ENCODE measurements at regions not wholly inside any gene's neighbourhood (a gene's known extent, or its start where the extent isn't known, plus 50 kb on each side); places are given as distances from the start of the nearest gene placed in this dataset.

DNA sequence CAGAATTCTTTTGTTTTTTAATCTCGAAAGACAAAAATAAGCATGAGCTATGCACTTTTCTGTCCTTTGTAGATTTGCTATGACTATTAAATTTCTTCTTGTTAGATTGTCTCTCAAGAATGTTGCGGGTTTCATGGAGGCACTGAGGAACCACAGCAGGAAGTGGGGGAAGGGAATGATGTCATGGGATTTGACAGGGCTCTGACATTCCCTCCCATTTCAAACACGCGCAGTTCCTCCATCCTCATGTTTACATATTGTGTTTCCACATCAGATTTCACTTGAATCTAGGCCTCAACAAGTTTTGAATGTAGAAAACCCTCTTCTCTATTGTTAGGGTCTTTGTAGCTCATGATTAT lies 154.8 kb downstream of the PALM2AKAP2 start:
- Mint-ChIP-seq H3K36me3 (ENCODE audit: insufficient read depth, unreplicated experiment) (no peaks in the 10 kb centered on the region), H3K27me3 (ENCODE audit: unreplicated experiment) (peaks cover 19% of the 10 kb centered on the region), H3K4me1 (ENCODE audit: low read depth, unreplicated experiment) (no peaks in the 10 kb centered on the region), H3K4me3 (ENCODE audit: low read depth, unreplicated experiment) (no peak overlapping the region), H3K9me3 (ENCODE audit: low read depth, unreplicated experiment) (no peaks in the 10 kb centered on the region), H3K27ac (ENCODE audit: unreplicated experiment) (no peak overlapping the region)
- CTCF ChIA-PET: no interaction called here
- no peak for DNase-seq
- intact Hi-C loops (cut with micrococcal nuclease; ENCODE audit: unreplicated experiment): no loop called here
- BruUV-seq (replicated peaks): no TSS peak
- TF ChIP-seq CTCF (IDR thresholded peaks at IDR 0.05; ENCODE audit: unreplicated experiment): no peak

DNA sequence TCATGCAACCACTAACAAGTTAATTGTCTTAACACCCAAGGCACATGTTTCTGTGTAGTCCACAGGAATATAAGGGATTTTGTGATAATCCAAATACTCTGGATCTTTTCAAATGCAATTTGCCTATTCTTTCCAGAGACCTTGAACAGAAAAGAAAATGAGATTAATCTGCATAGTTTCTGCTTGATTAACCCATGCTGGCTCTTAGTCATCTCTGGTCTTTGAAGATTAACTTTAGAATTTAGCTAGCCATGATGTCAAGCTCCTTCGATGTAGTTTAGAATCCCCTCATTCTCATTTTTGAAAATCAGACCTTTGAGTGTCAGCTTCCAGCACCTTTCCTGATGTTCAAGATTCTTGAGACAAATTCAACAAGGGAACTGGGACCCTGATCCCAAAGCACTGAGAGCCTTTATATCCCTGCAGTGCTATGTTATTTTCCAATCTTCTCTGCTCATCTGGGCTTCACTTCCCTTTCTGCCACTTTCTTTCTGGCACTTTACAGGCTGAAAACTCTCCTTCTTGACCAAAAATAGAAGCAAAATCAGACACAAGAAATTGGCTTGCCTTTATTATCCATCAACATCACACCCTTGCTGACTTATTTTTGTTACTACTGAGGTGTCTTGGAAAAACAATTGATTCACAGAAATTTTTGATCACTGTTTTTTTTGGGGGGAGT lies 155.5 kb downstream of the PALM2AKAP2 start:
- H3K27me3 Mint-ChIP-seq (ENCODE audit: unreplicated experiment): peaks cover 12% of the 10 kb centered on the region
- no peaks in the 10 kb centered on the region for H3K4me1 Mint-ChIP-seq (ENCODE audit: low read depth, unreplicated experiment)
- intact Hi-C loops (cut with micrococcal nuclease; ENCODE audit: unreplicated experiment): no loop called here
- no peaks in the 10 kb centered on the region for H3K9me3 Mint-ChIP-seq (ENCODE audit: low read depth, unreplicated experiment)
- DNase-seq: no peak
- CTCF ChIA-PET: no interaction called here
- H3K27ac Mint-ChIP-seq (ENCODE audit: unreplicated experiment): no peak overlapping the region
- TF ChIP-seq CTCF (IDR thresholded peaks at IDR 0.05; ENCODE audit: unreplicated experiment): no peak
- no TSS peak for BruUV-seq (replicated peaks)
- H3K36me3 Mint-ChIP-seq (ENCODE audit: insufficient read depth, unreplicated experiment): no peaks in the 10 kb centered on the region
- H3K4me3 Mint-ChIP-seq (ENCODE audit: low read depth, unreplicated experiment): no peak overlapping the region

DNA sequence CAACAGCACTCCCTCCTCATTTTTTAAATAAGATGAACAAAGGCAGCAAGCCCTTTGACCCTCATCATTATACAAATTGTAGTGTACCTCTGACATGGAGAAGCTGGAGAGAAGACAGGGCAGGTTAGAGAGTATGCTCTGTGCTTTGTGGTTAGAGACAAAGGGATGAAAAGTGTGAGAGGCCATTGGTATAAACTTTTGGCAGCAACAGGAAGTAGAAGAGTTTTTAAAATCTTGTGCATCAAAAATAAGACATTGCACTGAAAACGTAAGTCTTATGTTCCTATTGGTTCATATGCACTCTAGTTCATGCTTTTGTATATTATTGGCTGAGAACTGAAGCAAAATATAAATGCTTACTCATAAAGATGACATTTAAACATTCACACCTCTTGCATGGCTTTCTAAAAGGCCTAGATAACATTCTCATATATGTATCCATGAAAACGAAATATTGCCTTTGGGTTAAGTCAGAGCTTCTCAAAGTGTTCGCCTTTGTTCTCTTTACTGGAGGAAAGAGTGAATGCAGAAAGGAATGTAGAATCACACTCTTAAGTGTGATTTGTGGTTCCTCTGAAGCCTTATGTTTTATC lies 158.0 kb downstream of the PALM2AKAP2 start:
- Mint-ChIP-seq H3K9me3 (ENCODE audit: low read depth, unreplicated experiment) (peaks cover 3% of the 10 kb centered on the region), H3K4me3 (ENCODE audit: low read depth, unreplicated experiment) (no peak overlapping the region), H3K36me3 (ENCODE audit: insufficient read depth, unreplicated experiment) (no peaks in the 10 kb centered on the region), H3K4me1 (ENCODE audit: low read depth, unreplicated experiment) (no peaks in the 10 kb centered on the region), H3K27ac (ENCODE audit: unreplicated experiment) (no peak overlapping the region), H3K27me3 (ENCODE audit: unreplicated experiment) (no peaks in the 10 kb centered on the region)
- DNase-seq: no peak
- CTCF ChIA-PET: no interaction called here
- no peak for TF ChIP-seq CTCF (IDR thresholded peaks at IDR 0.05; ENCODE audit: unreplicated experiment)
- BruUV-seq (replicated peaks): no TSS peak
- intact Hi-C loops (cut with micrococcal nuclease; ENCODE audit: unreplicated experiment): no loop called here

DNA sequence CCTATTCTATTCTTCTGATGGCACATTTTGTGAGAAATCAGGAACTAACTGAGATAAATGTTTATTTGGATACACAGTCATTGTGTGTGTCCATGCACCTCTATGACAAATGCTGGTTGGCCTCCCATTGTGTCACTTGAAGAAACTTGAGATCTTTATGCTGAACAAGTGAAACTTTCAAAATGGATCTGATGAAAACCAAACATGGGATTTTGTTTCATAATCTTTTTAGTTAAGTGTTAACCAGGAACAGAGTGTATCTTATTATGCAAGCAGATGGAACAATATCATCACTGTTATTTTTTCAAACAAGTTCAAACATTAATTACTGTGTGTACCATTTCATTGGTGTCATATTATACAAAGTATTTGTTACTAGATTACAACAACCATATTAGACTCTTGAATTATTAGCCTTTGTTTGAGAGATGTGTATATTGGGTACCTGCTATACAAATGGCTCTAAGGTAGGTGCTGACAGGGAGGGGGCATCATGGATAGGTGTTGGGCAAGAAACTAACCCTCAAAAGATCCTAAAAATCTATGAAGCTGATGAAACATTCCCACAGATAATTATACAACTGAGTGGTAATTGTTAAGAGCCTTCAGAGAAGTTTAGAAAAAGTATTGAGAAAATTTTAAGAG lies 159.8 kb downstream of the PALM2AKAP2 start:
- intact Hi-C loops (cut with micrococcal nuclease; ENCODE audit: unreplicated experiment): no loop called here
- H3K27ac Mint-ChIP-seq (ENCODE audit: unreplicated experiment): no peak overlapping the region
- H3K9me3 Mint-ChIP-seq (ENCODE audit: low read depth, unreplicated experiment): peaks cover 3% of the 10 kb centered on the region
- BruUV-seq (replicated peaks): no TSS peak
- no peaks in the 10 kb centered on the region for H3K4me1 Mint-ChIP-seq (ENCODE audit: low read depth, unreplicated experiment)
- H3K36me3 Mint-ChIP-seq (ENCODE audit: insufficient read depth, unreplicated experiment): no peaks in the 10 kb centered on the region
- CTCF ChIA-PET: no interaction called here
- H3K27me3 Mint-ChIP-seq (ENCODE audit: unreplicated experiment): no peaks in the 10 kb centered on the region
- no peak for TF ChIP-seq CTCF (IDR thresholded peaks at IDR 0.05; ENCODE audit: unreplicated experiment)
- no peak for DNase-seq
- H3K4me3 Mint-ChIP-seq (ENCODE audit: low read depth, unreplicated experiment): no peak overlapping the region
